Activated naive CD4-positive, alpha-beta T cell treated with Interleukin-2 at 50 U/mL for 16 hours (primary cell): ENCODE measurements at regions not wholly inside any gene's neighbourhood (a gene's known extent, or its start where the extent isn't known, plus 50 kb on each side); places are given as distances from the start of the nearest gene placed in this dataset.

Experiments
- DNase-seq: peaks from one replicate; pipeline ENCODE4 v3.0.0-alpha.2; 2020

DNA sequence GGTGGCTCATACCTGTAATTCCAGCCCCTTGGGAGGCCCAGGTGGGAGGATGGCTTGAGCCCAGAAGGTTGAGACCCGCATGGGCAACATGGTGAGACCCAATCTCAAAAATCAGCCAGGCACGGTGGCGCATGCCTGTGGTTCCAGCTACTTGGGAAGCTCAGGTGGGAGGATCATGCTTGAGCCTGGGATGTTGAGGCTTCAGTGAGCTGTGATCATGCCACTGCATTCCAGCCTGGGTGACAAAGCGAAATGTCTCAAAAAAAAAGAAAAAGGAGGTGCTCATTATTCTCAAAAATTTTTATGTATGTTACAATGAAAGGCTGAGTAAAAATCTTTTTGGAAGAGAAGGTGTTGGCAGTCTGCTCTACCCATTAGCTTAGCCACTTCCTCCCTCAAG lies 106.8 kb downstream of the TSN start:
- no peak for DNase-seq

GRCh38 chr2:121865914-121866313 lies 110.5 kb downstream of the TSN start:
- DNase-seq: no peak

- no peak for DNase-seq
Measured at GRCh38 chr2:121866789-121867188, 111.3 kb downstream of the TSN start.

DNA sequence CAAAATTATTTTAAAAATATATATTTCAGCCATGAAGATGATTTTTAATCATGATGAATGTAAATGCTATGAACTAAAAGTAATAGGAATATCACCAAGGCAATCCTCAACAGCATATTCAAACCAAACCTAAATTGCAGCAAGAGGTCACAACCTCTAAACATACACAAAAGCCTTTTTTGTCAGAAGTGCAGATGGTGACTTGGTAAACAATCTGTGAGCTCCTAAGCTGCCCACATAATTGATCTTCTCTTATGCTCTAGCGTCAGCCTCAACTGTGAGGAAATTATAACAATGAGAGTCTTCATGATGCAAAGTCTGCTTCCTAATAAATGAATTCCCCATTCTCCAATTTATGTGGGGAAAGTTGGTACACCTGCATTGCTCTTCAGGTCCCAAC lies 113.2 kb downstream of the TSN start:
- no peak for DNase-seq

DNA sequence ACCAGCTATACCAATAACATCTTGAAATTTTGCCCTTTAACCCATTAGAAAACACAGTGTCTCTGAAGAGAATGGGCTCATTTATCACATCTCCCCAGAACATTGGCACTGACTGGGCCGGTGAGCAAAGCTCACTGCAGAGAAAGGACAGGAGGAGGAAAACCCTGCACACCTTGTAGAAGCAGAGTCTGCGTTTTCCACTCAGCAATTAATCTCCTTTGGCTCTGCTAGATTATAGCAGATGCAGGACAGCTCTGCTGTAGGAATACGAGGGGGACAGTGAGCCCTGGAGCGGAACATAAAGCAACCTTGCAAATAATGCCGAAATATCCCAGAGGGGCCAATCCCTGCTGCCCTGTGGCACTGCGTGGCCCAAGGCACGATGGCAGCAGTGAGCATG lies 113.9 kb downstream of the TSN start:
- DNase-seq: no peak

DNA sequence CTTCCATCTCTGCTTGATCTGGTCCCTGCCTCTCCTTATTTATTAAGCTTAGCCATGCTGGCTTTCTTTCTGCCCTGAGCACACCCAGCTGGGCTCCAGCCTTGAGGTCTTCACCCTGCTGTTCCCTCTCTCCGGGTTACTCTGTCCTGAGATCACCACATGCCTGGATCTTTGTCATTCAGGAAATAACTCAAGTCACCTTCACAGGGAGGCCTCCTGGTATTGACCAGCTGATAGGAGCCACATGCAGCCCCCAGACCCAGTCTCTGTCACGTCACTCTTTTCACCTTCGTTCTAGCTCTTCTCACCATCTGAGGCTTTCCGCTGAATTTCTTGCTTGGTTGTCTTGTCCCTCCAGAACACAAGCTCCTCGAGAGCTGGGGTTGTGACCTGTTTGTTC lies 114.4 kb downstream of the TSN start:
- DNase-seq: no peak

DNA sequence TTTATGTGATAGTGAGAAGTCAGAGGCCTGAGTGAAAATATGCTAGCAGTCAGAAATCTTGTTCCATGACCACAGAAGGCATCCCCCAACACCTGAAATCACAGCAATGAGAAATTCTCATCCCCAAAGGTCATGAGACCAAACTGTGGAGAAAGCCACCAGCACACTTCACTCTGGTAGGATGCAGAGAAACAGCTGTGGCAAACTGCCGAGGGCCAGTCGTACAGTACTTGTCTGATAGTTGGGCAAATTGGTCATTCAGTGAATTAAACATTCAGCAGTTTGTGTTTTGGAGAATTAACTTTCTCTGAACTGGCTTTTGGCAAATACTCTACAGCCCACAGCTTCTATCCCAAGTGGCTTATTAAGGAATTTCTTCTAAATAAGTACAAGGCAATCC lies 117.2 kb downstream of the TSN start:
- DNase-seq: no peak

- no peak for DNase-seq
Measured at GRCh38 chr2:121873864-121874263, 118.4 kb downstream of the TSN start.

DNA sequence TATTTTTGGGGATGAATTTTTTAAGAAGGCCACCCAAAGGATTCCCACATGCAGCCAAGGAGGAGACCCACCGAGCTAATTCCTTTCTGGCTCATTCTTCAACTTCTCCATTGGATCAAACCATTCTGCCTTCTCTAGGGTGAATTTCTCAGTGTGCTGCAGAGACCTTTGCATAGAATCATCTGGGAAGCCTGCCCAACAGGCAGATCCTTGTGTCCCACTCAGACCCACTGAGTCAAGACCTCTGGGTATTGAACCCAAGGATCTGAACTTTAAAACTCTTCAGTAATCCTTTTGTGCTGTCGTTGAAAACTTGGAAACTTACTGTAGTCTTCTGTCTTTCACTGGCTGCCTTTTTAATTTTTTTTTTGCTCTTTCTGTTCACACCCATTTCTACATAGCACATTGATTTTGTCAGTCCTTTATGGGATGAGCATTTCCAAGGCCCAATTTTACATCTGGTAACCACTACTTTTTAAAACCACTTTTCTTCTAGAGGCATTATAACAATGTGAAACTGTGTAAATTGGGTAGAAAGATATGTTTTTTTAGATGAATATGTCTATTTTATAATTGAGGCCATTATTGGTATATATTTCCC lies 120.2 kb downstream of the TSN start:
- no peak for DNase-seq

DNA sequence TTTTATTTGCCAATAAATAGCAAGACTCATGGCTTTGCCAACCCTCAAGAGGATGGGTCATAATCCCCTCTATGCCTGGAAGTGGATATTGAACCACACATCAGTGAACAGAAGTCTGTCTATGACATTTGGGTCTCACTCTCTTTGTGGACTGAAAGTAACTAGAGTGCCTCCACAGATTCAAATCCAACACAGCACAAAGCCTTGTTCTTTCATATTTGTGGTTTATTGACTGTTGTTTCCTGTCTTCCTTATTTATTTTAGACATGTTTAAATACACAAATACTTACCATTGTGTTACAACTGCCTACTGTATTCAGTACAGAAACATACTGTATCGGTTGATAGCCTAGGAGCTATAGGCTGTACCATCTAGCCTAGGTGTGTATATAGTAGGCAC lies 121.9 kb downstream of the TSN start:
- DNase-seq: no peak

GRCh38 chr2:121880283-121880682 lies 124.8 kb downstream of the TSN start:
- no peak for DNase-seq

DNA sequence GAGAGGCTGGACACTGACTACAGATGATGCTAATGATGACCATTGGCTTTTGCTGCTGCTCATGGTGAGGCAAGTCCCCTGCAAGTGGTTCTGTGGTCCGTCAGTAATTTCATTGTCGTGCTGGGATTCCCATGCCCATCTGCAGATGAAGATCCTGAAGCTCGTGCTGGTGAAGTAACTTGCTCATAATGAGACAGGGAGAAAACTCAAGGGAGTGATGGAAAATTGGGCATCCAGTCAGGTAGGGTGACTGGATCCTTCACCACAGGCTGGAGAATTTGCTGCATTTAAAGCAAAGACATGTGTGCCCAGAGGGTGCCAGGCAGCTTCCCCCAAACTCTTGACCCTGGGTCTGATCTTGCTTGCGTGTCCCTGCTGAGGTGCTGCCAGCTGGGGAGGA lies 125.6 kb downstream of the TSN start:
- DNase-seq: no peak

DNA sequence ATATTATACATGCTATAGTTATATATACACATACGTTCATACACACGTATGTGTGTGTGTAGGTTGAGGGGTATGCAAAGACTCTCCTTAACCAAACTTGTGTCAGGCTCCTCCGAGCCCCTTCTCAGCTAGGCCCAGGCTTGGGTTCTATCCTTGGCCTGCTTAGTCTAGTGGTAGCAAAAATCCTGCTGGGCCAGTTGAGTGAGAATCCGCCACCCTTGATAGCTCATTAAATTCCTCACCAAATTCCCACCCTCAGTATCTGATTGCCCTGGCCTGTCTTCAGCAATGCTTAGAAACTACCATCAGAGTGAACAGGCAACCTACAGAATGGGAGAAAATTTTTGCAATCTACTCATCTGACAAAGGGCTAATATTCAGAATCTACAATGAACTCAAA lies 126.5 kb downstream of the TSN start:
- DNase-seq: no peak

DNA sequence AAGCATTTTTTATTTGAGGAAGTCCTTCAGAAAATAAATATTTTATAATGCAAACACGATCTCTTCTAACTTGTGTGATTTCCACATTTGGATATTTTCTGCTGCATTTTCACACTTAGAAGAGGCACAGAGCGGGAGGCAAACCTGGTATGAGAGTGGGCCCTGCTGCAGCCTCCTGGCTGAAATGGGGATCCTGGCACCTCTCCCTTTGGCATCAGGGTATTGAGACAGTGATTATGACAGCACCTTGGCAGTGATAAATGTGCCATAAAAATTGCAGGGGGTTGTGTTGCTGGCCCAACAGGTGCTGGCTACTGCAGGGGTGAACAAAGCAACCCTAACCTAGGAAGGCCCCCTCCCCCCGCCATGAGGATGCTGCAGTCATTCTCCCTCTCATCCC lies 128.6 kb downstream of the TSN start:
- DNase-seq: no peak

- DNase-seq: no peak
Measured at GRCh38 chr2:121884511-121884921, 129.1 kb downstream of the TSN start.

GRCh38 chr2:121886059-121886458 lies 130.6 kb downstream of the TSN start:
- no peak for DNase-seq

DNA sequence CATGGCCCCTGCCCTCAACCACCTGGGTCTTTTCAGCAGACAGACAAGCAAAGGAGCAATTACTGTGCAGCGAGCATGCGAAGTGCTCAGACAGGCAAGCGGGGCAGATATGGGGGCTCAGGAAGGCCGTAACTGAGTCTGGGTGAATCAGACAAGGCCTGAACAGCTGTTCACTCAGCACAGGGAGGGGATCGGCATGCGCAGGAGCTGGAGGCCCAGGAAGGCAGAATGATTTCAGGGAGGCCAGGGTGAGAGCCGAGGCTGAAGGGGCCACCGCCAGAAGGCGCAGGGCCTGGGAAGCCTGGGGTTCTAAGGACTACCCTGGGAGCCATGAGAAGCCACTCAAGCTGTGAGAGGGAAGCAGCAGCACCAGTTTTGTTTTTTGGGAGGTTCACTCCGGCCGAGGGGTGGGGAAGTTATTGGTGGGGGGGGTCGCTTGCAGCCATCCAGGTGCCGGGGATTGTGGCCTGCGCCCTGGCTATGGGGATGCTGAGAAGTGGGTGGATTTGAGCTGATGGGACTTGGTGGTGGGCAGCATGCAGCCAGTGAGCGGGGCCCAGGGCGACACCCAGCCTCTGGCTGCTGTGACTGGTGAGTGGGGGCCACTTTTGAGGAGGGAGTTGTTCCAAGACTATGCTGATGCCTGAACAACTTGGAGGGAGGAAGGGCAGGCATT lies 132.2 kb downstream of the TSN start:
- DNase-seq: no peak

DNA sequence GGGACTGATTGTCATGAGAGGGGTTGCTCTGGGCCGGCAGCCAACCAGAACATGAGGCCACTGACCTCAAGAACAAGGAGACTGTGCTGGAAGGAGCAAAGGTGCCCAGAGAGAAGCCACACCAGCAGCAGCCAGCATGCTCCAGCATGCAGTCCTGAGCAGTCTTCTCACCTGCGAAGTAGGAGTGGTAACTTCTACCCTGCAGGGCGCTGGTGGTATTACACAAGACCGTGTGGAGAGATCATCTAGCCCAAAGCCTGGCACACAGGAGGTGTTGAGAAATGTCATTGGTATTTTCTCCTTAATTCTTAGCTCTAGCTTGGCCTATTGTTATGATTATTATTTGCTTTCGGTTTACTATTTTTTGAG lies 132.7 kb downstream of the TSN start:
- DNase-seq: peak; percentile 3

GRCh38 chr2:121890041-121890440 lies 134.6 kb downstream of the TSN start:
- no peak for DNase-seq

DNA sequence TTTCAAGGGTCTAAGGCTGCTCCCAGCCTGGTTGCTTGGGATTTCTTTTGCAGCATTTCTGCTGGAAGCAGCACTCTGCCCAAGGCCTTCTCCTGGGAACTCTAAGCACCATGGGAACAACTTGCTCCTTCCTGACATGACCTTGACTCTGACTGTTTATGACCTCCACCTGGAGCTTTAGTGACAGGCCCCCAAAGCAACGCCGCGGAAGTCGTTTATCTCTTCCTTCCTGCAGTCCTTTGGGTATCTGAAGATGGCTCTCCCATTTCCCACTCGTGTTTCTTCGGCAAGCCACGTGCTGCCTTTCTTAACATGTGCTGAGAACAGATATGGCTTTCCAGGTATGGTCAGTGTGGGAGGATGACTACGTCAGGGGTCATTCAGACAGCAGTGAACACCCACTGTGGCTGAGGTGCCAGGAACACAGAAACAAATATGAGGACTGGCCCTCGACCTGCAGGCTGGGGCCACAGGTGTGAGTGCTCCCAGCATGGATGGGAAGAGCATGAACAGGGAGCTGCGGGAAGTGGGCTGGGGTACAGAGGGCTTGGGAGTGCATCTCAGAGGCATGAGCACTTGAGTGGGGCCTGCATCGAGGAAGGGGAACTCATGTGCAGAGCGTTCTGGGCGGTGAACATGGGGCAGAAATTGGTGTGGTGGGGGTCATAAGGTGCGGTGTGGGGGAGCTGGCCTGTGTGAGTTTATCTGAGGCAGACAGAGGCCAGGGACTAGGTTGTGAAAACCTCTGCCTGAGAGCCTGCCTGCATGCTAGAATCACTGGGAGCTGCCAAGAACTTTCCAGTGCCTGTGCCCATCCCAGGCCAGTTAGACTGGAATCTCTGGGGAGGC lies 140.5 kb downstream of the TSN start:
- no peak for DNase-seq

DNA sequence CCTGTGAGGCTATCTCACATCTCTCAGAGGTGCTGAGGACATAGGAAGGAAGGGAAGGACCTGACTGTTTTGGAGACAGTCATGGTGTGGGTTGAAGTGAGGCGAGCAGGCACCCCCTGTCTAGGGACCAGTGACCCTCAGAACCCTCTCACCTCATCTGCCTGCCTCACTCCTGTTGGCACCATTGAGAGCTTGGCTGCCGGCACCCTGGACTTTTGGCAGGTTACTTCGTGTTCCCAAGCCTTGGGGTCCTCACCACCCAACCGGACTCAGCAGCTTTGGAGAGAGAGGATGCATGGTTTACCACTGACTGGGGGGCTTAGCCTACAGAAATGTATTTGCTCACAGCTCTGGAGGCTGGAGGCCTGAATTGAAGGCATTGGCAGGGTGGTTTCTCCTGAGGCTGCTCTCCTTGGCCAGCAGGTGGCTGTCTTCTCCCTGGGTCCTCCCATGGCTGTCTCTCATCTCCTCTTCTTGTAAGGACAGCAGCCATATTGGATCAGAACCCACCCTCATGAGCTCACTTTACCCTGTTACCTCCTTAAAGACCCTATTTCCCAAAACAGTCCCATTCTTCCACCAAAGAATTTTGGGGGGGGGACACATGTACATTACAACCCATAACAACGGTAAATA lies 142.0 kb downstream of the TSN start:
- DNase-seq: no peak

DNA sequence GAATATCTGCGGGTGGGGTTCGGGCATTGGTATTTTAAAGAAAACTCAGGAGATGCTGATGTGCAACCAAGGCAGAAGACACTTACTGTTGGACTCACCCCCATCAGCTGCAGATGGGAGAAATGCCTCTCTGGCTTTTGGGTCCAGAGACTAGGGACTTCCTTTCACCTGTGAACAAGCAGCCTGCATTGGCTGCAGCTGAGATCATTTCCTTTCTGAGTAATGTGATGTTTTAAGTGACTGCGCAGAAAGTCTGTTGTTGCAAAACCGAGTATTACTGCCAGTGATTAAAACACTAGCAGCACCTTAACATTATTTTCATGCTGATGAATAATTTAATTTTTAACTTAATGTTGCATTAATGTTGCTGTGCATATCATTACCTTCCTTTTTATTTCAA lies 143.0 kb downstream of the TSN start:
- DNase-seq: no peak

GRCh38 chr2:121900391-121900790 lies 144.9 kb downstream of the TSN start:
- no peak for DNase-seq

GRCh38 chr2:121902171-121902591 lies 146.7 kb downstream of the TSN start:
- no peak for DNase-seq
